WTC11 (cell line): ENCODE measurements at regions not wholly inside any gene's neighbourhood (a gene's known extent, or its start where the extent isn't known, plus 50 kb on each side); places are given as distances from the start of the nearest gene placed in this dataset.

Source experiments
- ATAC-seq: fragments of 200-7000 bp; cut with Tn5 transposase; 2 replicates; pipeline ENCODE4 v1.10.0; 2021; ENCODE audit warnings: mild to moderate bottlenecking, moderate library complexity
- CTCF ChIA-PET: fragments of 300-600 bp; sonication (Branson Sonifier 250); formaldehyde crosslinking; loops from one replicate; lab custom pipeline; 2021; ENCODE audit warnings: antibody characterized with exemption; lab: Charles Lee
- POLR2A ChIA-PET: fragments of 350-600 bp; sonication (Branson Sonifier 250); formaldehyde crosslinking; loops from one replicate; lab custom pipeline; 2021; ENCODE audit warnings: antibody characterized with exemption; lab: Charles Lee
- DNase-seq: peaks from one replicate; pipeline ENCODE4 v3.0.0; 2021; ENCODE audit warnings: low spot score
- H3K27ac Mint-ChIP-seq: 2 replicates; pipeline ENCODE4 v1.8.0; 2021; ENCODE audit warnings: mixed read lengths
- H3K27me3 Mint-ChIP-seq: 2 replicates; pipeline ENCODE4 v1.8.0; 2021; ENCODE audit warnings: low read depth, mild to moderate bottlenecking, moderate library complexity, mixed read lengths
- H3K36me3 Mint-ChIP-seq: 2 replicates; pipeline ENCODE4 v1.8.0; 2021; ENCODE audit warnings: mixed read lengths
- H3K4me1 Mint-ChIP-seq: 2 replicates; pipeline ENCODE4 v1.8.0; 2022; ENCODE audit warnings: mixed read lengths
- H3K4me3 Mint-ChIP-seq: 2 replicates; pipeline ENCODE4 v1.8.0; 2021; ENCODE audit warnings: mild to moderate bottlenecking, moderate library complexity, mixed read lengths
- H3K9me3 Mint-ChIP-seq: 2 replicates; pipeline ENCODE4 v1.8.0; 2021; ENCODE audit warnings: mixed read lengths
- ATF1 ChIP-seq: sonication (generic); formaldehyde crosslinking; IDR thresholded peaks from 2 replicates; pipeline ENCODE4 v1.8.1; 2023; ENCODE audit warnings: mild to moderate bottlenecking, moderate library complexity, missing genetic modification reagents
- E2F1 ChIP-seq: sonication (generic); formaldehyde crosslinking; IDR thresholded peaks from 2 replicates; pipeline ENCODE4 v1.8.0; 2022; ENCODE audit warnings: mild to moderate bottlenecking, missing genetic modification reagents
- FOXK1 ChIP-seq: sonication (generic); formaldehyde crosslinking; IDR thresholded peaks from 2 replicates; pipeline ENCODE4 v1.8.0; 2022; ENCODE audit warnings: mild to moderate bottlenecking, moderate library complexity, missing genetic modification reagents
- MXD4 ChIP-seq: fragments of 250-450 bp; sonication (Bioruptor Pico); IDR thresholded peaks from 2 replicates; pipeline ENCODE4 v1.8.0; 2021; ENCODE audit warnings: mild to moderate bottlenecking, moderate library complexity, borderline replicate concordance
- NFATC4 ChIP-seq: fragments of 250-450 bp; sonication (Bioruptor Pico); IDR thresholded peaks from 2 replicates; pipeline ENCODE4 v1.9.0; 2021; ENCODE audit warnings: mild to moderate bottlenecking
- RORB ChIP-seq: fragments of 250-450 bp; sonication (Bioruptor Pico); IDR thresholded peaks from 2 replicates; pipeline ENCODE4 v1.9.0; 2021; ENCODE audit warnings: mild to moderate bottlenecking
- SOX15 ChIP-seq: fragments of 250-450 bp; sonication (Bioruptor Pico); IDR thresholded peaks from 2 replicates; pipeline ENCODE4 v1.9.0; 2021; ENCODE audit warnings: mild to moderate bottlenecking
- SP1 ChIP-seq: sonication (generic); formaldehyde crosslinking; conservative IDR thresholded peaks from 2 replicates; pipeline ENCODE4 v1.8.1; 2022; ENCODE audit warnings: missing genetic modification reagents
- TCF7 ChIP-seq: sonication (generic); formaldehyde crosslinking; IDR thresholded peaks from 2 replicates; pipeline ENCODE4 v1.8.0; 2022; ENCODE audit warnings: mild to moderate bottlenecking, low read depth, missing genetic modification reagents, moderate library complexity
- TP53 ChIP-seq: sonication (generic); formaldehyde crosslinking; IDR thresholded peaks from 2 replicates; pipeline ENCODE4 v1.8.1; 2023; ENCODE audit warnings: mild to moderate bottlenecking, missing genetic modification reagents
- ZMAT4 ChIP-seq: fragments of 250-450 bp; sonication (Bioruptor Pico); IDR thresholded peaks from 2 replicates; pipeline ENCODE4 v1.9.0; 2021; ENCODE audit warnings: mild to moderate bottlenecking
- ZNF396 ChIP-seq: fragments of 250-450 bp; sonication (Bioruptor Pico); IDR thresholded peaks from 2 replicates; pipeline ENCODE4 v1.8.0; 2021; ENCODE audit warnings: mild to moderate bottlenecking, moderate library complexity, borderline replicate concordance
- TF ChIP-seq, protein P1 (sequence below): sonication (generic); formaldehyde crosslinking; IDR thresholded peaks from 2 replicates; pipeline ENCODE4 v1.8.0; 2022; ENCODE audit warnings: missing genetic modification reagents
- TF ChIP-seq, protein P2 (sequence below): fragments of 250-450 bp; sonication (Bioruptor Pico); IDR thresholded peaks from 2 replicates; pipeline ENCODE4 v1.8.0; 2021; ENCODE audit warnings: mild to moderate bottlenecking
- TF ChIP-seq, protein P3 (sequence below): sonication (generic); formaldehyde crosslinking; IDR thresholded peaks from 2 replicates; pipeline ENCODE4 v1.8.1; 2023; ENCODE audit warnings: mild to moderate bottlenecking, missing genetic modification reagents, moderate library complexity
- TF ChIP-seq, protein P4 (sequence below): sonication (generic); formaldehyde crosslinking; conservative IDR thresholded peaks from 2 replicates; pipeline ENCODE4 v1.8.1; 2023; ENCODE audit warnings: mild to moderate bottlenecking, low read depth, missing genetic modification reagents, moderate library complexity
- TF ChIP-seq, protein P5 (sequence below): fragments of 250-450 bp; sonication (Bioruptor Pico); IDR thresholded peaks from 2 replicates; pipeline ENCODE4 v1.9.0; 2021; ENCODE audit warnings: mild to moderate bottlenecking

- Mint-ChIP-seq H3K4me3 (no peak overlapping the region), H3K9me3 (peaks cover 7% of the 10 kb centered on the region; the same call in 1 of the 2 replicates), H3K36me3 (peaks cover 3% of the 10 kb centered on the region; the same call in 1 of the 2 replicates), H3K4me1 (peaks cover 62% of the 10 kb centered on the region), H3K27ac (peak overlapping the region; percentile 32; the same call in 1 of the 2 replicates), H3K27me3 (no peaks in the 10 kb centered on the region)
- no peak for TF ChIP-seq E2F1
- TF ChIP-seq MXD4 (CRISPR knock-in tag) = no peak
- TF ChIP-seq SP1 (CRISPR knock-in tag) = no peak
- TF ChIP-seq, protein P1, sequence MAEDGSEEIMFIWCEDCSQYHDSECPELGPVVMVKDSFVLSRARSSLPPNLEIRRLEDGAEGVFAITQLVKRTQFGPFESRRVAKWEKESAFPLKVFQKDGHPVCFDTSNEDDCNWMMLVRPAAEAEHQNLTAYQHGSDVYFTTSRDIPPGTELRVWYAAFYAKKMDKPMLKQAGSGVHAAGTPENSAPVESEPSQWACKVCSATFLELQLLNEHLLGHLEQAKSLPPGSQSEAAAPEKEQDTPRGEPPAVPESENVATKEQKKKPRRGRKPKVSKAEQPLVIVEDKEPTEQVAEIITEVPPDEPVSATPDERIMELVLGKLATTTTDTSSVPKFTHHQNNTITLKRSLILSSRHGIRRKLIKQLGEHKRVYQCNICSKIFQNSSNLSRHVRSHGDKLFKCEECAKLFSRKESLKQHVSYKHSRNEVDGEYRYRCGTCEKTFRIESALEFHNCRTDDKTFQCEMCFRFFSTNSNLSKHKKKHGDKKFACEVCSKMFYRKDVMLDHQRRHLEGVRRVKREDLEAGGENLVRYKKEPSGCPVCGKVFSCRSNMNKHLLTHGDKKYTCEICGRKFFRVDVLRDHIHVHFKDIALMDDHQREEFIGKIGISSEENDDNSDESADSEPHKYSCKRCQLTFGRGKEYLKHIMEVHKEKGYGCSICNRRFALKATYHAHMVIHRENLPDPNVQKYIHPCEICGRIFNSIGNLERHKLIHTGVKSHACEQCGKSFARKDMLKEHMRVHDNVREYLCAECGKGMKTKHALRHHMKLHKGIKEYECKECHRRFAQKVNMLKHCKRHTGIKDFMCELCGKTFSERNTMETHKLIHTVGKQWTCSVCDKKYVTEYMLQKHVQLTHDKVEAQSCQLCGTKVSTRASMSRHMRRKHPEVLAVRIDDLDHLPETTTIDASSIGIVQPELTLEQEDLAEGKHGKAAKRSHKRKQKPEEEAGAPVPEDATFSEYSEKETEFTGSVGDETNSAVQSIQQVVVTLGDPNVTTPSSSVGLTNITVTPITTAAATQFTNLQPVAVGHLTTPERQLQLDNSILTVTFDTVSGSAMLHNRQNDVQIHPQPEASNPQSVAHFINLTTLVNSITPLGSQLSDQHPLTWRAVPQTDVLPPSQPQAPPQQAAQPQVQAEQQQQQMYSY (CRISPR knock-in tag) = no peak
- TF ChIP-seq, protein P2, sequence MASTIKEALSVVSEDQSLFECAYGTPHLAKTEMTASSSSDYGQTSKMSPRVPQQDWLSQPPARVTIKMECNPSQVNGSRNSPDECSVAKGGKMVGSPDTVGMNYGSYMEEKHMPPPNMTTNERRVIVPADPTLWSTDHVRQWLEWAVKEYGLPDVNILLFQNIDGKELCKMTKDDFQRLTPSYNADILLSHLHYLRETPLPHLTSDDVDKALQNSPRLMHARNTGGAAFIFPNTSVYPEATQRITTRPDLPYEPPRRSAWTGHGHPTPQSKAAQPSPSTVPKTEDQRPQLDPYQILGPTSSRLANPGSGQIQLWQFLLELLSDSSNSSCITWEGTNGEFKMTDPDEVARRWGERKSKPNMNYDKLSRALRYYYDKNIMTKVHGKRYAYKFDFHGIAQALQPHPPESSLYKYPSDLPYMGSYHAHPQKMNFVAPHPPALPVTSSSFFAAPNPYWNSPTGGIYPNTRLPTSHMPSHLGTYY (CRISPR knock-in tag) = no peak
- no peak for TF ChIP-seq TCF7 (CRISPR knock-in tag)
- no peak for TF ChIP-seq TP53
- no peak for TF ChIP-seq ATF1 (CRISPR knock-in tag)
- TF ChIP-seq SOX15 = no peak
- TF ChIP-seq ZNF396 (CRISPR knock-in tag) = no peak
- TF ChIP-seq, protein P3, sequence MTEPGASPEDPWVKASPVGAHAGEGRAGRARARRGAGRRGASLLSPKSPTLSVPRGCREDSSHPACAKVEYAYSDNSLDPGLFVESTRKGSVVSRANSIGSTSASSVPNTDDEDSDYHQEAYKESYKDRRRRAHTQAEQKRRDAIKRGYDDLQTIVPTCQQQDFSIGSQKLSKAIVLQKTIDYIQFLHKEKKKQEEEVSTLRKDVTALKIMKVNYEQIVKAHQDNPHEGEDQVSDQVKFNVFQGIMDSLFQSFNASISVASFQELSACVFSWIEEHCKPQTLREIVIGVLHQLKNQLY (CRISPR knock-in tag) = no peak
- no peak for TF ChIP-seq ZMAT4 (CRISPR knock-in tag)
- TF ChIP-seq, protein P4, sequence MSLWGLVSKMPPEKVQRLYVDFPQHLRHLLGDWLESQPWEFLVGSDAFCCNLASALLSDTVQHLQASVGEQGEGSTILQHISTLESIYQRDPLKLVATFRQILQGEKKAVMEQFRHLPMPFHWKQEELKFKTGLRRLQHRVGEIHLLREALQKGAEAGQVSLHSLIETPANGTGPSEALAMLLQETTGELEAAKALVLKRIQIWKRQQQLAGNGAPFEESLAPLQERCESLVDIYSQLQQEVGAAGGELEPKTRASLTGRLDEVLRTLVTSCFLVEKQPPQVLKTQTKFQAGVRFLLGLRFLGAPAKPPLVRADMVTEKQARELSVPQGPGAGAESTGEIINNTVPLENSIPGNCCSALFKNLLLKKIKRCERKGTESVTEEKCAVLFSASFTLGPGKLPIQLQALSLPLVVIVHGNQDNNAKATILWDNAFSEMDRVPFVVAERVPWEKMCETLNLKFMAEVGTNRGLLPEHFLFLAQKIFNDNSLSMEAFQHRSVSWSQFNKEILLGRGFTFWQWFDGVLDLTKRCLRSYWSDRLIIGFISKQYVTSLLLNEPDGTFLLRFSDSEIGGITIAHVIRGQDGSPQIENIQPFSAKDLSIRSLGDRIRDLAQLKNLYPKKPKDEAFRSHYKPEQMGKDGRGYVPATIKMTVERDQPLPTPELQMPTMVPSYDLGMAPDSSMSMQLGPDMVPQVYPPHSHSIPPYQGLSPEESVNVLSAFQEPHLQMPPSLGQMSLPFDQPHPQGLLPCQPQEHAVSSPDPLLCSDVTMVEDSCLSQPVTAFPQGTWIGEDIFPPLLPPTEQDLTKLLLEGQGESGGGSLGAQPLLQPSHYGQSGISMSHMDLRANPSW (CRISPR knock-in tag) = no peak
- TF ChIP-seq FOXK1 (CRISPR knock-in tag) = no peak
- TF ChIP-seq, protein P5, sequence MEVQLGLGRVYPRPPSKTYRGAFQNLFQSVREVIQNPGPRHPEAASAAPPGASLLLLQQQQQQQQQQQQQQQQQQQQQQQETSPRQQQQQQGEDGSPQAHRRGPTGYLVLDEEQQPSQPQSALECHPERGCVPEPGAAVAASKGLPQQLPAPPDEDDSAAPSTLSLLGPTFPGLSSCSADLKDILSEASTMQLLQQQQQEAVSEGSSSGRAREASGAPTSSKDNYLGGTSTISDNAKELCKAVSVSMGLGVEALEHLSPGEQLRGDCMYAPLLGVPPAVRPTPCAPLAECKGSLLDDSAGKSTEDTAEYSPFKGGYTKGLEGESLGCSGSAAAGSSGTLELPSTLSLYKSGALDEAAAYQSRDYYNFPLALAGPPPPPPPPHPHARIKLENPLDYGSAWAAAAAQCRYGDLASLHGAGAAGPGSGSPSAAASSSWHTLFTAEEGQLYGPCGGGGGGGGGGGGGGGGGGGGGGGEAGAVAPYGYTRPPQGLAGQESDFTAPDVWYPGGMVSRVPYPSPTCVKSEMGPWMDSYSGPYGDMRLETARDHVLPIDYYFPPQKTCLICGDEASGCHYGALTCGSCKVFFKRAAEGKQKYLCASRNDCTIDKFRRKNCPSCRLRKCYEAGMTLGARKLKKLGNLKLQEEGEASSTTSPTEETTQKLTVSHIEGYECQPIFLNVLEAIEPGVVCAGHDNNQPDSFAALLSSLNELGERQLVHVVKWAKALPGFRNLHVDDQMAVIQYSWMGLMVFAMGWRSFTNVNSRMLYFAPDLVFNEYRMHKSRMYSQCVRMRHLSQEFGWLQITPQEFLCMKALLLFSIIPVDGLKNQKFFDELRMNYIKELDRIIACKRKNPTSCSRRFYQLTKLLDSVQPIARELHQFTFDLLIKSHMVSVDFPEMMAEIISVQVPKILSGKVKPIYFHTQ (CRISPR knock-in tag) = no peak
- no peak for TF ChIP-seq NFATC4 (CRISPR knock-in tag)
- TF ChIP-seq RORB (CRISPR knock-in tag) = no peak
- DNase-seq = no peak
- no peak for ATAC-seq
- ChIA-PET POLR2A (no interaction called here), CTCF (interaction anchor here (1.7 kb wide), 1 partner anchor 17 kb away, joined by 5 read pairs; no protein-coding TSS in a partner anchor)
Observed at GRCh38 chr4:151472297-151472696, 63.3 kb downstream of the FHIP1A start.
